Fibroblast of skin of back (primary cell): ENCODE measurements at regions not wholly inside any gene's neighbourhood (a gene's known extent, or its start where the extent isn't known, plus 50 kb on each side); places are given as distances from the start of the nearest gene placed in this dataset.

Experiments
- DNase-seq: peaks from one replicate; pipeline ENCODE4 v3.0.0-alpha.2; 2013

- no peak for DNase-seq
These were observed 481.5 kb downstream of the BCOR start for GRCh38 chrX:39616098-39616729.

GRCh38 chrX:39616731-39617130, 481.0 kb downstream of the BCOR start:
- DNase-seq = no peak

- DNase-seq = no peak
These were observed 479.6 kb downstream of the BCOR start for GRCh38 chrX:39618178-39618577.

GRCh38 chrX:39619182-39620009, 478.4 kb downstream of the BCOR start:
- DNase-seq = no peak

- DNase-seq = no peak
These were observed 473.6 kb downstream of the BCOR start for GRCh38 chrX:39624166-39624565.

- DNase-seq = no peak
These were observed 471.9 kb downstream of the BCOR start for GRCh38 chrX:39625810-39626209.

GRCh38 chrX:39626749-39627148, 471.0 kb downstream of the BCOR start:
- no peak for DNase-seq

- DNase-seq = no peak
These were observed 470.5 kb downstream of the BCOR start for GRCh38 chrX:39627257-39627656.

- DNase-seq = no peak
These were observed 468.8 kb downstream of the BCOR start for GRCh38 chrX:39629001-39629400.

- no peak for DNase-seq
These were observed 467.4 kb downstream of the BCOR start for GRCh38 chrX:39630344-39630743.

- no peak for DNase-seq
These were observed 466.2 kb downstream of the BCOR start for GRCh38 chrX:39631276-39632229.

GRCh38 chrX:39633293-39633692, 464.5 kb downstream of the BCOR start:
- DNase-seq = peak; percentile 65

- no peak for DNase-seq
These were observed 461.3 kb downstream of the BCOR start for GRCh38 chrX:39636481-39636880.

GRCh38 chrX:39638526-39638925, 459.2 kb downstream of the BCOR start:
- DNase-seq = no peak

GRCh38 chrX:39639871-39640270, 457.9 kb downstream of the BCOR start:
- no peak for DNase-seq

GRCh38 chrX:39640866-39641265, 456.9 kb downstream of the BCOR start:
- no peak for DNase-seq

- DNase-seq = no peak
These were observed 455.7 kb downstream of the BCOR start for GRCh38 chrX:39642071-39642470.

GRCh38 chrX:39643550-39643949, 454.2 kb downstream of the BCOR start:
- DNase-seq = no peak

GRCh38 chrX:39645178-39645895, 452.4 kb downstream of the BCOR start:
- DNase-seq = peak; percentile 84

- DNase-seq = peak; percentile 19
These were observed 449.1 kb downstream of the BCOR start for GRCh38 chrX:39648548-39649254.

GRCh38 chrX:39650768-39651347, 446.9 kb downstream of the BCOR start:
- no peak for DNase-seq
